GM23338 (cell line): ENCODE measurements at regions not wholly inside any gene's neighbourhood (a gene's known extent, or its start where the extent isn't known, plus 50 kb on each side); places are given as distances from the start of the nearest gene placed in this dataset.

Experiments
- CTCF ChIP-seq, 2 experiments: fragments of 200-600 bp in 1 of 2; sonication (generic) in 1 of 2; conservative IDR thresholded peaks; 2 replicates each; pipeline versions ENCODE4 v1.5.1 to v1.6.1; 2016 to 2017; ENCODE audit warnings: antibody characterized with exemption in 2 of 2, low read depth in 2 of 2, mild to moderate bottlenecking in 2 of 2, moderate library complexity in 1 of 2
- EZH2 ChIP-seq: fragments of 200-600 bp; sonication (generic); IDR thresholded peaks from one replicate; pipeline ENCODE4 v1.8.0; 2017; ENCODE audit warnings: antibody characterized with exemption, mild to moderate bottlenecking, low read depth; ENCODE audit not compliant: unreplicated experiment
- EZH2phosphoT487 ChIP-seq: fragments of 200-600 bp; sonication (generic); IDR thresholded peaks from one replicate; pipeline ENCODE4 v1.8.1; 2018; ENCODE audit warnings: antibody characterized with exemption; ENCODE audit not compliant: unreplicated experiment

GRCh38 chr11:110947096-110947495 lies 234.9 kb upstream of the ARHGAP20 start:
- TF ChIP-seq CTCF (conservative IDR thresholded peaks at IDR 0.05; ENCODE audit: low read depth in 2 of 2) (no peak), EZH2phosphoT487 (no peak), EZH2 (no peak)
